Testis (tissue), 2 donors: ENCODE measurements at regions not wholly inside any gene's neighbourhood (a gene's known extent, or its start where the extent isn't known, plus 50 kb on each side); places are given as distances from the start of the nearest gene placed in this dataset.

Experiments
- POLR2A ChIP-seq: fragments of 450-650 bp; IDR thresholded peaks from one replicate; pipeline ENCODE4 v1.6.1; 2017; ENCODE audit warnings: antibody characterized with exemption, mild to moderate bottlenecking, moderate library complexity
- TF ChIP-seq, protein P1 (sequence below), 3 experiments: fragments of 450-650 bp in 2 of 3; fragments of 200-600 bp in 1 of 3; sonication (generic) in 1 of 3; IDR thresholded peaks; one replicate each; pipeline ENCODE4 v1.5.1; 2016 to 2019; ENCODE audit warnings: antibody characterized with exemption in 3 of 3, mild to moderate bottlenecking in 2 of 3, moderate library complexity in 1 of 3

DNA sequence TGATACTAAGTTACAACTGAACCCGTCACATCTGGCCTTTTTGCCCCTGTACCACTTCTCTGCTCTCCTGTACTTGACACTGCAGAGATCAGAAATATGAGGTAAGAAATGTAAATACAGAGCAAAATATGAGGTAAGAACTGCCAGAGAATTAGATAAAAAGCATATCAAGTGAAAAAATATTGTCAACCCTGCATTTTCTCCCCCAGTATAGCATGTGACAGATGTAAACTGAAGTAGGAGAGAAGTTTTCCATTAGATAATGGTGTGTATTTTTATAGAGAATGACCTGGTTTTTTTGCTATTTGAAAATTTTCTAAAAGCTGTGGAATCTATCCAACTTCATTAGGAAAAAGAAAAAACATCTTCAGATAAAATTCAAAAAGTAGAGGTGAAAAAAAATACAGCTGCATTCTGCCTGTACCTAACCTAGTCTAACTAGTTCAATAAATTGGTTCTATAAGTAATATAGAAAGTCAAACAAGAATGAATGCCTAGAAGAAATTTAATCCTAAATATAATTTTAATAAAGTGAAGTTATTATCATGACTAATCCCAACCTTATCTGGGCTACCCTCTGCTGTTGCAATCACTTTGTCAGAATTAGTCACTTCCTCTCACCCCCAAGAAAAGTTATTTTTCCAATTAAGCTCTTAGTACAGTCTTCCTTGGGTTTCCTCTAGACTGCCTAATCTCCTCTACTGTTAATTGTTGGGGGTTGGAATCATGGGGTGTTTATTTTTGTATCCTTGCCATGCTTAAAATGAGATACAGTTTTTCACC lies 210.0 kb downstream of the RASSF9 start:
- TF ChIP-seq, protein P1, sequence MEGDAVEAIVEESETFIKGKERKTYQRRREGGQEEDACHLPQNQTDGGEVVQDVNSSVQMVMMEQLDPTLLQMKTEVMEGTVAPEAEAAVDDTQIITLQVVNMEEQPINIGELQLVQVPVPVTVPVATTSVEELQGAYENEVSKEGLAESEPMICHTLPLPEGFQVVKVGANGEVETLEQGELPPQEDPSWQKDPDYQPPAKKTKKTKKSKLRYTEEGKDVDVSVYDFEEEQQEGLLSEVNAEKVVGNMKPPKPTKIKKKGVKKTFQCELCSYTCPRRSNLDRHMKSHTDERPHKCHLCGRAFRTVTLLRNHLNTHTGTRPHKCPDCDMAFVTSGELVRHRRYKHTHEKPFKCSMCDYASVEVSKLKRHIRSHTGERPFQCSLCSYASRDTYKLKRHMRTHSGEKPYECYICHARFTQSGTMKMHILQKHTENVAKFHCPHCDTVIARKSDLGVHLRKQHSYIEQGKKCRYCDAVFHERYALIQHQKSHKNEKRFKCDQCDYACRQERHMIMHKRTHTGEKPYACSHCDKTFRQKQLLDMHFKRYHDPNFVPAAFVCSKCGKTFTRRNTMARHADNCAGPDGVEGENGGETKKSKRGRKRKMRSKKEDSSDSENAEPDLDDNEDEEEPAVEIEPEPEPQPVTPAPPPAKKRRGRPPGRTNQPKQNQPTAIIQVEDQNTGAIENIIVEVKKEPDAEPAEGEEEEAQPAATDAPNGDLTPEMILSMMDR (IDR thresholded peaks at IDR 0.05), result no peak
- TF ChIP-seq POLR2A, result no peak
